D721Med (cell line): ENCODE measurements at regions not wholly inside any gene's neighbourhood (a gene's known extent, or its start where the extent isn't known, plus 50 kb on each side); places are given as distances from the start of the nearest gene placed in this dataset.

ENCODE experiments used
- DNase-seq: peaks from one replicate; pipeline ENCODE4 v3.0.0; 2011; ENCODE audit warnings: low spot score; ENCODE audit not compliant: insufficient read length
- FAIRE-seq: peaks from 2 replicates; lab custom pipeline; 2011; peaks lifted over from hg19 to GRCh38; lab: Jason Lieb, UNC
- TF ChIP-seq, protein P1 (sequence below): IDR thresholded peaks from 2 replicates; pipeline ENCODE4 v1.5.1; 2012; ENCODE audit warnings: mild to moderate bottlenecking, control low read depth; ENCODE audit not compliant: insufficient read depth; ENCODE audit errors: missing control alignments

DNA sequence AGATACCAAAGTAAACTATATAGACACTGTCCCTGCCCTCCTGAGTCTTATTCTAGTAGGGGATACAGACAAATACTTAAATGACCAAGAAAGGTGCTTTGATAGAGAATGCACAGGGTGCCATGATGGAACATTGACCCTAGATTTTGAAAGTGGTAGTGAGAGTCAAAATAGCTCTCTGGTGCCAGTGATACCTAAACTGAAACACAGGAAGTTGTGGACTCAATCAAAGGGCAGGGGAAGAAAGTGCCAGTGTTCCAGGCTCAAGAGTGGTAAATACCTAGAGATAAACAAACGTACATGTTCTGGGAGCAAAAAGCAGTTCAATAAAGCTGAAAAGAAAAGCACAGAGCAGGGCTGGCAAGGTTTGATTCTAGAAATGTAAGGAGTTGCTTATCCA is 267.6 kb downstream of the ISL1 start:
- DNase-seq (no peak), FAIRE-seq (no peak)
- TF ChIP-seq, protein P1, sequence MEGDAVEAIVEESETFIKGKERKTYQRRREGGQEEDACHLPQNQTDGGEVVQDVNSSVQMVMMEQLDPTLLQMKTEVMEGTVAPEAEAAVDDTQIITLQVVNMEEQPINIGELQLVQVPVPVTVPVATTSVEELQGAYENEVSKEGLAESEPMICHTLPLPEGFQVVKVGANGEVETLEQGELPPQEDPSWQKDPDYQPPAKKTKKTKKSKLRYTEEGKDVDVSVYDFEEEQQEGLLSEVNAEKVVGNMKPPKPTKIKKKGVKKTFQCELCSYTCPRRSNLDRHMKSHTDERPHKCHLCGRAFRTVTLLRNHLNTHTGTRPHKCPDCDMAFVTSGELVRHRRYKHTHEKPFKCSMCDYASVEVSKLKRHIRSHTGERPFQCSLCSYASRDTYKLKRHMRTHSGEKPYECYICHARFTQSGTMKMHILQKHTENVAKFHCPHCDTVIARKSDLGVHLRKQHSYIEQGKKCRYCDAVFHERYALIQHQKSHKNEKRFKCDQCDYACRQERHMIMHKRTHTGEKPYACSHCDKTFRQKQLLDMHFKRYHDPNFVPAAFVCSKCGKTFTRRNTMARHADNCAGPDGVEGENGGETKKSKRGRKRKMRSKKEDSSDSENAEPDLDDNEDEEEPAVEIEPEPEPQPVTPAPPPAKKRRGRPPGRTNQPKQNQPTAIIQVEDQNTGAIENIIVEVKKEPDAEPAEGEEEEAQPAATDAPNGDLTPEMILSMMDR = no peak

DNA sequence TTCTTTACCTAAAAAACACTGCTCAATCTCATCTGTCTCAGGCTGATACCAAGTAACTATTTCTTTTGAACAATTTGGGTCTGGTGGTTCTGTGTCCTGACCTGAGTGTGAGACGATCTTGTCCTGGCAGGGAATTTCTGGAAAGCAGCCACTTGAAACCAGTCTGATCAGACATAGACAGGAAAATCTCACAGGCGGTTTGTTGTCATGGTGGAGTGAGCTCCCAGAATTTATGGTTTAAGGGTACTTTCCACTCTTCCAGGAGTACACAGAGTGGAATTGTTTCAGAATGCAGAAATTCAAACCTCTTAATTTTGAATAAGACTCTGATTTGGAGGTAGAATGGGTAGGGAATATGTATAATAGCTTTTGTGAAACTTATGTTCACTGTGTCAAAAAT is 268.2 kb downstream of the ISL1 start:
- no peak for FAIRE-seq
- DNase-seq = no peak
- TF ChIP-seq, protein P1 = no peak

DNA sequence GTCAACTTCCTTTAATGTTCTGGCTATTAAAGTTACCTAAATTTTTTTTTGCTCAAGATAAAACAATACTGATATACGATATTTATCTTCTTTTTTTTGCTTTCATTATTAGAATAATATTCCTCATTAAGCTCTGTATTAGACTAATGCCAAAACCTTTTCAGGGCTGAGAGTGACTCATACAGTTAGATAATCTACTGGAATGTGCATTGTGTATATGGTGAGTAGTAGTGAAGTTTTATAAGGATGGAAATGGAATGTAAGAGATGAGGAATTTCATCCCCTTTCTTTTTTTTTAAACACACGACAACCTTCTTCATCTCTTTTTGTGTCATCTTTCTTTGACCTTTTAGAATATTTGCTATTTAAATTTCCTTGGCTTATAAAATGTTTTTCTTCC is 268.6 kb downstream of the ISL1 start:
- no peak for DNase-seq
- no peak for FAIRE-seq
- TF ChIP-seq, protein P1 = no peak

DNA sequence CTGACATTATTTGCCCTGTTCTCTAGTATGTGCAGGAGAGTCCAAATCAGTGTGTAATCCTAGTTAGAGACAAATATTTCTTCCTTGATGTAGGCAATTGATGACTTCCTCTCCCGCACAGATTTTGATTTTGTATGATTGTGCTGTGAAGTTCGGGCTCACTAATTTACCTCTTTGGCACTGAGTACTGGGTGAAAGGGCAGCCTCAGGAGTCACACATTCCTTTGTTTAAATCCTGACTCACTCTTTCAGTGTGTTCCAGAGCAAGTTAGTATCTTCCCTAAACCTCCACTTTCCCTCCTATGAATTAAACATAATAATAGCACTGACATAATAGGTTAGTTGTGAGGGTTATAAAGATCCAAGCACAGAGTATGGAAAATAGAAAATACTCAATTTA is 269.7 kb downstream of the ISL1 start:
- FAIRE-seq (no peak), DNase-seq (no peak)
- TF ChIP-seq, protein P1 = no peak

DNA sequence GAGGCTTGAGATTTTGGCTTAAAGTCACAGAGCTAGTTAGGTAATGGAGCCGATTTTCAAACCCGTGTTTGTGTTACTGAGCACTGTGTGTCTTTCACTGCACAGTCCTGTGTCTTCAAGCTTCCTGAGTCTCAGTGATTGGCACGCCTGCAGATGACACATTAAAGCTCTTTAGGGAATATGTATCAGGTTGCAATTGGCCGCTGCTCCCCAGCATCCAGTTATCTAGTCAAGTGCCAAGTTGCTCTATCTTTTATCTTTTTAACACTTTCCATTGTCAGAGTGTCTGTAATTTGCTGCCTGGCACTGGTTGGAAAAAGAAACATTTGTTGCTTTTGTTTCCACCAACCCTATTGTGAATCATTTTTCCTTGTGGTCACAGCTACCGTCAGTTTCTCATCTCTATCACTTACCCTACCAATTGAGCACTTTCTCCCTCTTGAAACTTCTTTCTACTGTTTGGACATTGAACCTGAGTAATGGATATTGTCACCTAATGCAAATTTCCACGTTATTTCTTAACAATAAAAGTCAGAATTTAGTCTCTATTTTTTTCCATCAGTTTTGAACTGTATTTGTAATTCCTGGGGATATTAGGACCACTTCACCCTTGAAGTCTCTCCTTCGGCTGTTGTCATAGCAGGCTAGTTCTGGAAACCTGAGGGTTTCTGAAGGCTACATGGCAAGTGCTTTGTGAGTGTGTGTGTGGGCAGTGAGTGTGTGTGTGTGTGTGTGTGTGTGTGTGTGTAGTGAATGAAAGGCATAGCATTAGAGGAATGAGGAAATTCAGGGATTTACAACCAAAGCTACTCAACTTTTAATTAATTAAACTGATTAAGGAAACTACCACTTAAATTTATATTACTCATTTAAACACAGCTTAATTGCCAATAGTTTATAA is 274.3 kb downstream of the ISL1 start:
- TF ChIP-seq, protein P1 = no peak
- FAIRE-seq = no peak
- DNase-seq = no peak

DNA sequence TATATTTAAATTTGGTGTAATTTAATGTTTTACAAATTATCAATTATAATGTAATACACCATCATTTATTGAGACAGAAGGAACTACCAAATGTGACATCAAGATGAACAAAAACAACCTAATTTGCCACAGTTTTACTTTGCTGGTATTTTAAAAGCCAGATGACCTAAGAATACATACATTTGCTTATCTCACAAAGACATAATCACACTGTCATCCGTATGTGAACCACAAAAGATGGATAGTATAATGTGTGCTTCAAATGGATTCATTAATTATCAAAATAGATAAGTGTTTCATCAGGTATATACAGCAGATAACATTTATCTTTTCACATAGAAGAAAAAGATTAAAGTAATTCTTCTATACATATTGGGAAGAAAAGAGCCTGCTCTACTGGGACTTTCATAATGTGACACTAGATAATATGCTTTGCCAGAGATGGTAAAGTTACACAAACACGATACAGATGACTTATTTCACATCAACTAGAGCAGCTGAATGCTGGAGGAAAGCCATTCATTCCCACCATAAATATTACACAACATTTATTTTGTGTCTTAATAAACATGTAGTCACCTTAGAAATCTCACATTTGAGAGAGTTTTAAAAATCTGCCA is 278.5 kb downstream of the ISL1 start:
- DNase-seq (no peak), FAIRE-seq (no peak)
- TF ChIP-seq, protein P1 = no peak
